OCI-LY1 (cell line): ENCODE measurements at regions not wholly inside any gene's neighbourhood (a gene's known extent, or its start where the extent isn't known, plus 50 kb on each side); places are given as distances from the start of the nearest gene placed in this dataset.

Experiments used
- EZH2 ChIP-seq: fragments of 200-600 bp; sonication (generic), shearing (Covaris generic); IDR thresholded peaks from 2 replicates; pipeline ENCODE4 v1.8.0; 2017; ENCODE audit warnings: borderline replicate concordance, mixed run types, mild to moderate bottlenecking, antibody characterized with exemption, low read length, moderate library complexity, mixed read lengths
- TF ChIP-seq, protein P1 (sequence below): fragments of 200-600 bp; sonication (generic), shearing (Covaris generic); IDR thresholded peaks from 2 replicates; pipeline ENCODE4 v1.5.1; 2017; ENCODE audit warnings: mild to moderate bottlenecking, antibody characterized with exemption, low read length, moderate library complexity, mixed read lengths

DNA sequence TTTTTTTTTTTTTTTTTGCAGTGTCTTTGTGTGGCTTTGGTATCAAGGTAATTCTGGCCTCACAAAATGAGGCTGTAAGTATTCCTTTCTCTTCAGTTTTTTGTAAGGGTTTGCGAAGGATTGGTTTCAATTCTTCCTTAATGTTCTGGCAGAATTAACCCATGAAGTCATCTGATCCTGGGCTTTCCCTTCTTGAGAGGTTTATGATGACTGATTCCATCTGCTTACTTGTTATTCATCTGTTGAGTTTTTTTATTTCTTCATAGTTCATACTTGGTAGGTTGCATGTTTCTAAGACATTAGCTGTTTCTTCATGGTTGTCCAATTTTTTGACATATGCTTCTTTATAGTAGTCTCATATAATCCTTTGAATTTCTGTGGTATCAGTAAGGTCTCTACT, 181.4 kb upstream of the PDE5A start:
- TF ChIP-seq, protein P1, sequence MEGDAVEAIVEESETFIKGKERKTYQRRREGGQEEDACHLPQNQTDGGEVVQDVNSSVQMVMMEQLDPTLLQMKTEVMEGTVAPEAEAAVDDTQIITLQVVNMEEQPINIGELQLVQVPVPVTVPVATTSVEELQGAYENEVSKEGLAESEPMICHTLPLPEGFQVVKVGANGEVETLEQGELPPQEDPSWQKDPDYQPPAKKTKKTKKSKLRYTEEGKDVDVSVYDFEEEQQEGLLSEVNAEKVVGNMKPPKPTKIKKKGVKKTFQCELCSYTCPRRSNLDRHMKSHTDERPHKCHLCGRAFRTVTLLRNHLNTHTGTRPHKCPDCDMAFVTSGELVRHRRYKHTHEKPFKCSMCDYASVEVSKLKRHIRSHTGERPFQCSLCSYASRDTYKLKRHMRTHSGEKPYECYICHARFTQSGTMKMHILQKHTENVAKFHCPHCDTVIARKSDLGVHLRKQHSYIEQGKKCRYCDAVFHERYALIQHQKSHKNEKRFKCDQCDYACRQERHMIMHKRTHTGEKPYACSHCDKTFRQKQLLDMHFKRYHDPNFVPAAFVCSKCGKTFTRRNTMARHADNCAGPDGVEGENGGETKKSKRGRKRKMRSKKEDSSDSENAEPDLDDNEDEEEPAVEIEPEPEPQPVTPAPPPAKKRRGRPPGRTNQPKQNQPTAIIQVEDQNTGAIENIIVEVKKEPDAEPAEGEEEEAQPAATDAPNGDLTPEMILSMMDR = no peak
- no peak for TF ChIP-seq EZH2
